ENCODE measurements at regions not wholly inside any gene's neighbourhood (a gene's known extent, or its start where the extent isn't known, plus 50 kb on each side); places are given as distances from the start of the nearest gene placed in this dataset.

DNA sequence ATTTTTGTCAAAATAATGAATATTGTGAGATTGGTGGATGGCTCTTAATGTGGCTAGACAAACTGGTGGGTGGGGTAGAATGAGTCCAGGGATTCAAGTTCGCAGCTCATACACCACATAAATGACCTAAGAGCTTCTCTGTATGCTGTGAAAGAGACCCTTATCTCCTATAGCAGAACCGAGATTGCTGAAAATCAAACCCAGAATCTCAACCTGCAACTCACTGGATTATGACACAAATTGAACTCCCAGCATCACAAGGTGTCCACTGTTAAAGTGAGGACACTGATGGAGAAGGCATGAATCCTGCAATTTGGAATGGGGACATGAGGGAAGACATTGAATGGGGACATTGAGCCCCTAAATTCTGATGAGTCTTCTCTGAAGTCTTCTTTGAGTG is 51.3 kb upstream of the CNKSR3 start:
- H3K27me3 ChIP-seq (ENCODE audit: insufficient read depth, low read length) = no peaks in the 10 kb centered on the region
- no peak overlapping the region for H3K27ac ChIP-seq (ENCODE audit: low read depth, low read length)
- WGBS = 78% methylated on average over 2 of the region's 2 CpGs
- H3K4me1 ChIP-seq (ENCODE audit: insufficient read depth, low read length) = no peaks in the 10 kb centered on the region
- H3K36me3 ChIP-seq (ENCODE audit: insufficient read depth, low read length) = no peaks in the 10 kb centered on the region
- H3K4me3 ChIP-seq (ENCODE audit: low read length) = no peak overlapping the region
- no peak overlapping the region for H3K9ac ChIP-seq (ENCODE audit: low read depth, low read length)
- no peaks in the 10 kb centered on the region for H3K9me3 ChIP-seq (ENCODE audit: insufficient read depth, low read depth, low read length)

DNA sequence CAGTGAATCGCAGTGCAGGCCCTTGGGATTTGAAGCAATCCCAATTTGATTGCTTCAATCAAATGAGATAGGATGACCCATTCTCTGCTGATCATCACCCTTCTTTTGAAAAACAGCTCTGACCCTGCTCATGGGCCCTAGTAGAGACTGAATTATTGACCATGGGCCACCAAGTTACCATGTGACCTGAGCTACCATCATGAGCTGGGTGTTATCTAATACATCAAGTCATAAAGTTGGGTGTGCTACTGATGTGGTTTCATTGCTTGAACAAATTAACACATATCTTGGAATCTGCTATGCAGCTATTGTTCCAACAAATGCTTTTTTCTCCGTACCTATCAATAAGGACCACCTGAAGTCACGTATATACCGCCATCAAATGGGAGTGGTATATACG is 54.8 kb upstream of the CNKSR3 start:
- H3K27ac ChIP-seq (ENCODE audit: low read depth, low read length) = no peak overlapping the region
- H3K4me3 ChIP-seq (ENCODE audit: low read length) = no peak overlapping the region
- no peaks in the 10 kb centered on the region for H3K4me1 ChIP-seq (ENCODE audit: insufficient read depth, low read length)
- H3K9ac ChIP-seq (ENCODE audit: low read depth, low read length) = no peak overlapping the region
- no peaks in the 10 kb centered on the region for H3K9me3 ChIP-seq (ENCODE audit: insufficient read depth, low read depth, low read length)
- no peaks in the 10 kb centered on the region for H3K36me3 ChIP-seq (ENCODE audit: insufficient read depth, low read length)
- no peaks in the 10 kb centered on the region for H3K27me3 ChIP-seq (ENCODE audit: insufficient read depth, low read length)
- WGBS = over 99% methylated on average over 5 of the region's 5 CpGs

DNA sequence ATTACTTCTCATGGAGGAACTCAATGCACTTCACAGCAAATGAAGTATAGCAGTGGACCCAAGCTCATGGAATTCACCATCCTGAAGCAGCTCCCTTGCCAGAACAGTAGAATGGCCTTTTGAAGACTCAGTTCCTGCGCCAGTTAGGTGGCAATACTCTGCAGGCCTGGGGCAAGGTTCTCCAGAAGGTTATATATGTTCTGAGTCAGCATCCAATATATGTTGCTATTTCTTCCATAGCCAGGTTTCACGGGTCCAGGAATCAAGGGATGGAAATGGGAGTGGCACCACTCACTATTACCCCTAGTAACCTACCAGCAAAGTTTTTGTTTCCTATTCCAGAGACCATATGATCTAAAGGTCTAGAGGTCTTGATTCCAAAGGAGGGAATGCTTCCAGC is 56.4 kb upstream of the CNKSR3 start:
- Histone ChIP-seq H3K36me3 (ENCODE audit: insufficient read depth, low read length) (no peaks in the 10 kb centered on the region), H3K4me1 (ENCODE audit: insufficient read depth, low read length) (no peaks in the 10 kb centered on the region), H3K27ac (ENCODE audit: low read depth, low read length) (no peak overlapping the region), H3K27me3 (ENCODE audit: insufficient read depth, low read length) (no peaks in the 10 kb centered on the region), H3K9ac (ENCODE audit: low read depth, low read length) (no peak overlapping the region), H3K4me3 (ENCODE audit: low read length) (no peak overlapping the region), H3K9me3 (ENCODE audit: insufficient read depth, low read depth, low read length) (no peaks in the 10 kb centered on the region)
- 99% methylated on average over 2 of the region's 2 CpGs for WGBS

DNA sequence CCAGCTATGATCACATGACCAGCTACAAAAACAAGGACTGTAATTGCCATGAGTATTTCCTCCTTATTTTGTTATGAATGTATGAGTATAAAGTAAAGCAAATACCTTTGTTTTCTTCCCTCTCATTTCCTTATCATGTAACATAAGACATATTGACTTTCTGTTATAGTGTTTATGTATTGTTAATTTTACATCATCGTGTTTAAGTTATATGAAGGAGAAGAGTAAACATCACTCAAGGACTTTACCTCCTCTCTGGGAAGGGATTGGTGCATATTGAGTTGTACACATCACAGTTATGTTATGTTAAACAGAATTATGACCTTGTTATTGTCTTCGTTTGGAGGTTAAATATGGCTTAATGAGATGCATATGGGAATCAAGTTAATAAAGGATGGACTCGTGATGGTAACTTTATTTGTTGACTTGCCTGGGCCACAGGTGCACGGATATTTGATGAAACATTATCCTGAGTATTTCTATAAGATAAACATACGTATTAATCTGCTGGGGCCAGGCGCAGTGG is 57.3 kb upstream of the CNKSR3 start:
- H3K27me3 ChIP-seq (ENCODE audit: insufficient read depth, low read length) = no peaks in the 10 kb centered on the region

DNA sequence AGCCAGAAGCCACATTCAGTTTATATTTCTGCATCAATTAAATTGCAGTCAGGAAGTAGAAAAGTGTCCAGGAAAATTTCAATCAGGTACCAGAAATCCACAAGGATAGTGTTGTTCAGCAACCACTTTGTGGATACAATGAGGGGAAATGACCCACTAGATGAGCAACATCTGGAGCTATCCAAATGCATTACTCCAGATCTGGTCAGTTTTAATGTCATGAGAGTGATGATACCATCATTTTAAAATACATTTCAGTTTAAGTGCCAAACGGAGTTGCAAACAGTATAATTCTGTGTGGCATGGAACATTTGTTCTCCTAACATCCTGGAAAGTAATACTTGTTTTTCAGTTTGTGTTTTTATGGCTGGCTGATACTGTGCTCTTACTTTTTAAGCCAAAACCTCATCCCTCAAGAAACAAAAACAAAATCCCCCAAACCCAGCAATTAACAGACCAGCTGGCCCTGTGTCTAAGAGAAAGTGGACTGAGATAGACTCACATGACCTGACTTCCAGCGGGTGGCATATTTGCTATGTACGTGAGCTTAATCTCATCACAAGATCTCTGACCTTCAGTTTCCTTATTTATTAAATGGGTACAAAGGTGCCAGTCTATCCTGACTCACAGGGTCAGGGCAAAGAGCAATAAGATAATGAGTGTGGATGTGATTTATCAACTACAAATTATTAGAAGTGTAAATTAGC is 58.8 kb upstream of the CNKSR3 start:
- 93% methylated on average over 2 of the region's 3 CpGs for WGBS
- Histone ChIP-seq H3K27ac (ENCODE audit: low read depth, low read length) (no peak overlapping the region), H3K9ac (ENCODE audit: low read depth, low read length) (no peak overlapping the region), H3K4me1 (ENCODE audit: insufficient read depth, low read length) (no peaks in the 10 kb centered on the region), H3K9me3 (ENCODE audit: insufficient read depth, low read depth, low read length) (no peaks in the 10 kb centered on the region), H3K36me3 (ENCODE audit: insufficient read depth, low read length) (no peaks in the 10 kb centered on the region), H3K4me3 (ENCODE audit: low read length) (no peak overlapping the region), H3K27me3 (ENCODE audit: insufficient read depth, low read length) (no peaks in the 10 kb centered on the region)

More for the DNA sequence above, 57.3 kb upstream of the CNKSR3 start:
- Histone ChIP-seq H3K4me1 (ENCODE audit: insufficient read depth, low read length) (no peaks in the 10 kb centered on the region), H3K9me3 (ENCODE audit: insufficient read depth, low read depth, low read length) (no peaks in the 10 kb centered on the region), H3K36me3 (ENCODE audit: insufficient read depth, low read length) (no peaks in the 10 kb centered on the region), H3K4me3 (ENCODE audit: low read length) (no peak overlapping the region), H3K27ac (ENCODE audit: low read depth, low read length) (no peak overlapping the region), H3K9ac (ENCODE audit: low read depth, low read length) (no peak overlapping the region)
- WGBS = 94% methylated on average over 5 of the region's 6 CpGs

DNA sequence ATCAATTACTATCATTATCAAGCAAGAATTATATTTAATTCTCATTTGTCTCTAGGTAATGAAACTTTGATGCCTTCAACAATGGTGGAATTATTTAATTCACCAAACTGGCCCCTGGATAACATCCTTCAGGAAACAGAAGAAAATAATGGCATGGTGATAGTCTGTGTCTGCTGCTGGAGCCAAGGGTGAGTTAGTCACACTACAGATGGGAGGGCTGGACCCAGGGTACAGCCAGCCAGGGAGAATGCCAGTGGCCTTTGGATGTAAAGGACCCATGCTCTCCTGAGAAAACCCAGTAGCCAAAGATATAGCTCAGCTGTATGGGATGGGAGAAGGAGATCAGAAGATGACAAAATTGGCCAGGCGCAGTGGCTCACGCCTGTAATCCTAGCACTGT is 60.0 kb upstream of the CNKSR3 start:
- H3K4me1 ChIP-seq (ENCODE audit: insufficient read depth, low read length) = no peaks in the 10 kb centered on the region
- no peak overlapping the region for H3K9ac ChIP-seq (ENCODE audit: low read depth, low read length)
- no peak overlapping the region for H3K27ac ChIP-seq (ENCODE audit: low read depth, low read length)
- 81% methylated on average over 2 of the region's 2 CpGs for WGBS
- no peaks in the 10 kb centered on the region for H3K36me3 ChIP-seq (ENCODE audit: insufficient read depth, low read length)
- no peaks in the 10 kb centered on the region for H3K27me3 ChIP-seq (ENCODE audit: insufficient read depth, low read length)
- H3K9me3 ChIP-seq (ENCODE audit: insufficient read depth, low read depth, low read length) = no peaks in the 10 kb centered on the region
- H3K4me3 ChIP-seq (ENCODE audit: low read length) = no peak overlapping the region

DNA sequence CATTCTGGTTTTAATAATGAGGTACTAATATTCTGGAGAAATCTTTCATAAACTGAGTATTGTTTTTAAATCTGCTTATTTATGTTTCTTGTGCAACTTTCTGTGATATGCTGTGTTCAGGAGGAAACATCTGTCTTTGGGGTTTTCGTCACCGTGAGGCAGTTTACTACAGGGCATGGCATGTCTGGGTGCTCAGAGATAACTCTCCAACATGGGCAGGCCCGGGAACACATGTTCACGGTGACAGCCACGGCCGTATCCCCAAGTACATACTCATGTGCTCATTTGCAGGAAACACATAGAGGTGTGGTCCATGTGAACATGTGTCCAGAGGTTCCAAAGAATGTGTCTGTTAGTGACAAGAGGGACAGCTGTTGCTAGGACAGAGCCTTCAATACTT is 62.1 kb upstream of the CNKSR3 start:
- Histone ChIP-seq H3K9me3 (ENCODE audit: insufficient read depth, low read depth, low read length) (no peaks in the 10 kb centered on the region), H3K27ac (ENCODE audit: low read depth, low read length) (no peak overlapping the region), H3K27me3 (ENCODE audit: insufficient read depth, low read length) (no peaks in the 10 kb centered on the region), H3K9ac (ENCODE audit: low read depth, low read length) (no peak overlapping the region), H3K4me3 (ENCODE audit: low read length) (no peak overlapping the region), H3K36me3 (ENCODE audit: insufficient read depth, low read length) (no peaks in the 10 kb centered on the region), H3K4me1 (ENCODE audit: insufficient read depth, low read length) (no peaks in the 10 kb centered on the region)
- 95% methylated on average over 6 of the region's 6 CpGs for WGBS

DNA sequence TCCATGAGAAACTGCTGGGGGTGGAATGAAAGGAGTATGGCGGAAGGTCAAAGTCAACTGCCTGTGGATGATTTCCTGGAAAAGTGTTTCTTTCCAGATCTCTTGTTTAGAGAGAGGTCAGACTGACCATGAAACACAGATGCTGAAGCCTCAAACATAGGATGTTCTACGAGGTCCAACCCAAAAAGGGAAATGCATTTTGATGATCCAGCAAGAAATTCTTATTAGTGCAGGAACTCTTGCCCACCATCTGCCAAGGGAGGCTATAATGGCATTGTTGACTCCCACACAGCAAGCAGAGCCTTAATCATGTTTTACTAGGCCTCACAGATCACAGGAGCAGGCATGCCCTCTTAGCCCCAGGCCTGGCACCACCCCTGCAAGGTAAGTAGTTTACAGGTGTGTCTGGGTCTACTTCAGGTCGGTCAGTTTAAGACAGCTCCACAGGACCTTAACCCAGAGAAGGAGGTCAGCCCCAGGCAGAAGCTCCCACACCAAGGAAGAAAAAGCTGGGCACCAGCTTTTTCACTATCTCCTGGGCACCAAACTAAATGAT is 67.6 kb upstream of the CNKSR3 start:
- Histone ChIP-seq H3K27me3 (ENCODE audit: insufficient read depth, low read length) (no peaks in the 10 kb centered on the region), H3K9ac (ENCODE audit: low read depth, low read length) (no peak overlapping the region), H3K4me1 (ENCODE audit: insufficient read depth, low read length) (0 out of 2 replicates have a peak, but pooled peaks cover 3% of the 10 kb centered on the region), H3K4me3 (ENCODE audit: low read length) (no peak overlapping the region), H3K27ac (ENCODE audit: low read depth, low read length) (no peak overlapping the region), H3K9me3 (ENCODE audit: insufficient read depth, low read depth, low read length) (peaks cover 8% of the 10 kb centered on the region; the same call in 1 of the 2 replicates), H3K36me3 (ENCODE audit: insufficient read depth, low read length) (no peaks in the 10 kb centered on the region)
- 96% methylated on average over 3 of the region's 3 CpGs for WGBS

DNA sequence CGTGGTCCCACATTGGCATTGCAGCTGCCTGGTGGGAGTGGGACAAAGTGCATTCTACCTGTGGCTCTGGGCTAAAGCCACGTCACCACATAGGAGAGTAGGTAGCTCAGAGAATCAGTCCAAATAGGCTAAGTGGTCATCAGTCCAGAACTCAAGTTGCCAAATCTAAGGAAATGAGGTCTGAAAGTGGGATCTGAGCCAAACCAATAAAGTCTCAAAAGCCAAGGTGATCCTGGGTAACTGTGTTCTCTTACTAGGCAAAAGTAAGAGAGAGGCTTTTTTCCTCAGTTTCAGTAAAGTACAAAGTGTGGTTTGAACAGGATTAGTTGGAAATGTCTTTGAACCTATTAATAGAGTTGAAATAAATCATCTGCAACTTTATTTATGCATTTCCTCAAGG is 68.6 kb upstream of the CNKSR3 start:
- H3K4me1 ChIP-seq (ENCODE audit: insufficient read depth, low read length) = 0 out of 2 replicates have a peak, but pooled peaks cover 3% of the 10 kb centered on the region
- no peak overlapping the region for H3K27ac ChIP-seq (ENCODE audit: low read depth, low read length)
- peaks cover 8% of the 10 kb centered on the region; the same call in 1 of the 2 replicates for H3K9me3 ChIP-seq (ENCODE audit: insufficient read depth, low read depth, low read length)
- no peak overlapping the region for H3K9ac ChIP-seq (ENCODE audit: low read depth, low read length)
- H3K36me3 ChIP-seq (ENCODE audit: insufficient read depth, low read length) = no peaks in the 10 kb centered on the region
- H3K27me3 ChIP-seq (ENCODE audit: insufficient read depth, low read length) = no peaks in the 10 kb centered on the region
- 91% methylated on average over 2 of the region's 2 CpGs for WGBS
- H3K4me3 ChIP-seq (ENCODE audit: low read length) = no peak overlapping the region

DNA sequence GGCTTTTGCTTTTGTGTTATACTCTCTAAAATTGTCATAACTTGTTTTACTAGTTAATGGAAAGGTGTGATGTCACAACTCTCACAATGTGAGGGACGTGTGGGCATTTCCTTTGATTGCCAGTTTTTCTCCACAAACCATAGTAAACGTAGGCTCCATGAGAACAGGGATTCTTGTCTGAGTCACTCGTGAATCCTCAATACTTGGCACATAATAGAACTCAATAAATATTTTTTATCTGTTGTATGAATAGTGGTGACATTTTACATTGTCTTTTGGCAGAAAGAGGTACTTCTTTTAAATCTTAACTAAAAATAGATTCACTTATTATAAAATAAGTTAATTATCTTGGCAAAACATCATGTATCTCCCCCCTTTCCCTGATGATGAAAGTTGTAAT is 69.0 kb upstream of the CNKSR3 start:
- no peaks in the 10 kb centered on the region for H3K36me3 ChIP-seq (ENCODE audit: insufficient read depth, low read length)
- 92% methylated on average over 2 of the region's 3 CpGs for WGBS
- no peak overlapping the region for H3K4me3 ChIP-seq (ENCODE audit: low read length)
- H3K9me3 ChIP-seq (ENCODE audit: insufficient read depth, low read depth, low read length) = peaks cover 8% of the 10 kb centered on the region; the same call in 1 of the 2 replicates
- H3K27me3 ChIP-seq (ENCODE audit: insufficient read depth, low read length) = no peaks in the 10 kb centered on the region
- H3K9ac ChIP-seq (ENCODE audit: low read depth, low read length) = no peak overlapping the region
- H3K27ac ChIP-seq (ENCODE audit: low read depth, low read length) = no peak overlapping the region
- H3K4me1 ChIP-seq (ENCODE audit: insufficient read depth, low read length) = 0 out of 2 replicates have a peak, but pooled peaks cover 3% of the 10 kb centered on the region

DNA sequence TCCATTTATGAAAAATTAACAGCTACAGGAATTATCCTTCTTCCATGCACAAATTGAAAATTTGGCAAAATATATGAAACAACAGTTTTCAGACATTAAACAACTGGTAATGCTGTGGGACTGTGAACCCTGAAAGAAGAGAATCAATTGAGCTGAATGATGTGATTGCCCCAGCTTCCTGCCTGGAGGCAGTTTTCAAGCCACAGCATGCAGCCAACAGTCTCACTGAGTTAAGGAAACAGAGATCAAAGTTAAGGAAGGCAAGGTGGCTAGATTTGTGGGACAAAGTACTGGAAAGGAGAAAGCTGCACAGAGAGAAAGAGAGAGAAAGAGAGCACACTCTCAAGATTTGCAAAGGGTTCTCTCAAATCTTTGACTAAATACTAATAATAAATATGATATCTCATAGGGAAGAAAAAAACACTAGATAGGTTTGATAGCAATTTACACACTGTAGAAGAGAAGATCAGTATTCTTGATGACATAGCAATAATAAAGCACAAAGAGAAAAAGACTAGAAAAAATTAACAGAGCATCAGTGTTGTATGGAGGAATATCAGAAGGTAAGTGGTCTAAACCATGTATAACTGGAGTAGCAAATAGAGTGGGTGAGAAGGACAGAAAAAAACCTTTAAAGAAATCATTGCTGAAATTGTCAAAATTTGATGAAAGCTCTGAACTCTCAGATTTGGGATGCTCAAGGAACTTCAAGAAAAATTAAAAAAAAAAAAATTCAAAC is 70.1 kb upstream of the CNKSR3 start:
- H3K27me3 ChIP-seq (ENCODE audit: insufficient read depth, low read length) = no peaks in the 10 kb centered on the region
- no peak overlapping the region for H3K4me3 ChIP-seq (ENCODE audit: low read length)
- 0 out of 2 replicates have a peak, but pooled peaks cover 3% of the 10 kb centered on the region for H3K4me1 ChIP-seq (ENCODE audit: insufficient read depth, low read length)
- no peak overlapping the region for H3K27ac ChIP-seq (ENCODE audit: low read depth, low read length)
- H3K9ac ChIP-seq (ENCODE audit: low read depth, low read length) = no peak overlapping the region
- no peaks in the 10 kb centered on the region for H3K36me3 ChIP-seq (ENCODE audit: insufficient read depth, low read length)
- peaks cover 8% of the 10 kb centered on the region; the same call in 1 of the 2 replicates for H3K9me3 ChIP-seq (ENCODE audit: insufficient read depth, low read depth, low read length)

All from HUES64 (cell line).